AG09319 (cell line): ENCODE measurements at regions not wholly inside any gene's neighbourhood (a gene's known extent, or its start where the extent isn't known, plus 50 kb on each side); places are given as distances from the start of the nearest gene placed in this dataset.

Source experiments
- DNase-seq: peaks from one replicate; pipeline ENCODE4 v3.0.0-alpha.2; 2010; ENCODE audit warnings: low read depth; ENCODE audit errors: extremely low read depth
- CTCF ChIP-seq: IDR thresholded peaks from 2 replicates; pipeline ENCODE4 v1.5.1; 2011; ENCODE audit warnings: low read depth, mild to moderate bottlenecking, inconsistent platforms, low read length, moderate library complexity

- DNase-seq: no peak
- no peak for TF ChIP-seq CTCF
Observed at GRCh38 chr10:10273661-10274060, 744.0 kb upstream of the CELF2 start.

- no peak for TF ChIP-seq CTCF
- no peak for DNase-seq
Observed at GRCh38 chr10:10279906-10280305, 737.8 kb upstream of the CELF2 start.

- DNase-seq: no peak
- no peak for TF ChIP-seq CTCF
Observed at GRCh38 chr10:10292501-10292900, 725.2 kb upstream of the CELF2 start.

- no peak for TF ChIP-seq CTCF
- no peak for DNase-seq
Observed at GRCh38 chr10:10293041-10293440, 724.6 kb upstream of the CELF2 start.

GRCh38 chr10:10293481-10293951 is 724.2 kb upstream of the CELF2 start:
- TF ChIP-seq CTCF: no peak
- no peak for DNase-seq

GRCh38 chr10:10294184-10294880 is 723.3 kb upstream of the CELF2 start:
- no peak for DNase-seq
- no peak for TF ChIP-seq CTCF

GRCh38 chr10:10294881-10295529 is 722.7 kb upstream of the CELF2 start:
- no peak for TF ChIP-seq CTCF
- DNase-seq: no peak
